ENCODE measurements at regions not wholly inside any gene's neighbourhood (a gene's known extent, or its start where the extent isn't known, plus 50 kb on each side); places are given as distances from the start of the nearest gene placed in this dataset.

GRCh38 chr3:89565098-89565497 is 457.7 kb downstream of the EPHA3 start (continued):
- no peak for TF ChIP-seq RREB1 (CRISPR knock-in tag; IDR thresholded peaks at IDR 0.05)
- no peak for TF ChIP-seq MAFF (IDR thresholded peaks at IDR 0.05; ENCODE audit: low read length)
- no peak for TF ChIP-seq ZNF512 (tag; IDR thresholded peaks at IDR 0.05)
- TF ChIP-seq KAT7 (CRISPR knock-in tag; IDR thresholded peaks at IDR 0.05; ENCODE audit: borderline replicate concordance) = no peak
- TF ChIP-seq ATF4 (CRISPR knock-in tag; IDR thresholded peaks at IDR 0.05) = no peak
- TF ChIP-seq TAF7 (tag; IDR thresholded peaks at IDR 0.05) = no peak
- no peak for TF ChIP-seq MBD1 (CRISPR knock-in tag; IDR thresholded peaks at IDR 0.05)
- TF ChIP-seq GABPB1 (CRISPR knock-in tag; IDR thresholded peaks at IDR 0.05) = no peak
- no peak for TF ChIP-seq CHD1 (IDR thresholded peaks at IDR 0.05; ENCODE audit: low read length)
- TF ChIP-seq CBX8 (IDR thresholded peaks at IDR 0.05; ENCODE audit: borderline replicate concordance, extremely low read depth, low read depth, low read length, poor library complexity, severe bottlenecking) = no peak
